Mucosa of descending colon (tissue), 3 donors: ENCODE measurements at regions not wholly inside any gene's neighbourhood (a gene's known extent, or its start where the extent isn't known, plus 50 kb on each side); places are given as distances from the start of the nearest gene placed in this dataset.

ENCODE experiments used
- ATAC-seq: fragments of 200-7000 bp; cut with Tn5 transposase; one replicate; pipeline ENCODE4 v1.9.1; 2020; ENCODE audit warnings: mild to moderate bottlenecking, moderate library complexity
- DNase-seq, 3 donors: peaks; one replicate each; pipeline ENCODE4 v3.0.0-alpha.2; 2020
- H3K36me3 ChIP-seq: fragments of 200-600 bp; one replicate; pipeline ENCODE4 v1.8.0; 2021; ENCODE audit warnings: low read depth, mild to moderate bottlenecking
- H3K4me1 ChIP-seq: fragments of 200-600 bp; one replicate; pipeline ENCODE4 v1.8.0; 2021; ENCODE audit warnings: low read depth, mild to moderate bottlenecking
- H3K4me3 ChIP-seq: fragments of 200-600 bp; one replicate; pipeline ENCODE4 v1.8.0; 2021; ENCODE audit warnings: mild to moderate bottlenecking
- H3K9me3 ChIP-seq: fragments of 200-600 bp; one replicate; pipeline ENCODE4 v1.8.0; 2021; ENCODE audit warnings: mild to moderate bottlenecking
- intact Hi-C, 2 donors: fragments of 100-400 bp; cut with DNase I in 1 of 2; cut with micrococcal nuclease in 1 of 2; formaldehyde crosslinking; loops; one replicate each; pipeline versions ENCODE4 v1.11.0 to v1.11.1; 2022; cut with DNase I, micrococcal nuclease
- TF ChIP-seq, protein P1 (sequence below): fragments of 200-600 bp; IDR thresholded peaks from one replicate; pipeline ENCODE4 v1.8.0; 2022; ENCODE audit warnings: antibody characterized with exemption, mild to moderate bottlenecking
- donor health status: DM: no; HTN: no; CAD: no; lungs with moderate emphysema.
- donor health status: DM: no; HTN: no; CAD: no.
- donor health status: DM: no; HTN: yes; CAD: no.

DNA sequence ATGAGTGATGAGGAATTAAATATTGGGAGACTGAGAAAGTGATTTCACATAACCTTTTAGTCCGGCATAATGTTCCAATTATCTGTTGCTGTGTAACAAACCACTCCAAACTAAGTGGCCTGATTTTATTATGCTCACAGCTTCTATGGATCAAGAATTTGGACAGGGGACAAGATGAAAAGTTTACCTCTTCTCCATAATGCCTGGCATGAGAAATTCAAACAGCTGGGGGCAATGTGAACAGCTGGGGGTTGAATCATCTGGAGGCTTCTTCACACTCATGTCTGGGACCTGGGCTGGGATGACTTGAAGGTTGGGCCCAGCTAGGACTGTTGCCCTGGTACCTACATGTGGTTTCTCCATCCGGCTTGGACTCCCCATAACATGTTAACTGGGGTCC, 99.4 kb upstream of the DRD2 start:
- DNase-seq = no peak

DNA sequence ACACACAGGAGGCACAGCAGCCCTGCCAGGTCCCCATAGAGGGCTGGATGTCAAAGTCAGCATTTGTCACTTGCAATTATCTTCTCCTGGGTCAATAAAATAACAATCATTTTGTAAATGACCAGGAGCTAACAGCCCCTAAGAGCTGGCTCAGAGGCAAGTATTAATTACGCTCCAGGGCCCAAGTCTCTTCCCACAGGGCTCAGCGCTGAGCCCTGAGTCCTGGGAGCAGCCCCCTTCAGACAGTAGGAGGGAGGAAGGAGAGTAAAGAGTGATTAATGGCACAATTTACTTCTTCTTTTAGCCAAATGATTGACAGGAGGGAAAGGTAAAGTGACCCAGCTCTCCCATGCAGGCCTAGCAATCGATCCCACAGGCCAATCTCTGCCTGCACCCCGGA, 99.0 kb upstream of the DRD2 start:
- ATAC-seq (no peak), DNase-seq (no peak)
- no peaks in the 10 kb centered on the region for H3K36me3 ChIP-seq
- no peaks in the 10 kb centered on the region for H3K9me3 ChIP-seq
- TF ChIP-seq, protein P1, sequence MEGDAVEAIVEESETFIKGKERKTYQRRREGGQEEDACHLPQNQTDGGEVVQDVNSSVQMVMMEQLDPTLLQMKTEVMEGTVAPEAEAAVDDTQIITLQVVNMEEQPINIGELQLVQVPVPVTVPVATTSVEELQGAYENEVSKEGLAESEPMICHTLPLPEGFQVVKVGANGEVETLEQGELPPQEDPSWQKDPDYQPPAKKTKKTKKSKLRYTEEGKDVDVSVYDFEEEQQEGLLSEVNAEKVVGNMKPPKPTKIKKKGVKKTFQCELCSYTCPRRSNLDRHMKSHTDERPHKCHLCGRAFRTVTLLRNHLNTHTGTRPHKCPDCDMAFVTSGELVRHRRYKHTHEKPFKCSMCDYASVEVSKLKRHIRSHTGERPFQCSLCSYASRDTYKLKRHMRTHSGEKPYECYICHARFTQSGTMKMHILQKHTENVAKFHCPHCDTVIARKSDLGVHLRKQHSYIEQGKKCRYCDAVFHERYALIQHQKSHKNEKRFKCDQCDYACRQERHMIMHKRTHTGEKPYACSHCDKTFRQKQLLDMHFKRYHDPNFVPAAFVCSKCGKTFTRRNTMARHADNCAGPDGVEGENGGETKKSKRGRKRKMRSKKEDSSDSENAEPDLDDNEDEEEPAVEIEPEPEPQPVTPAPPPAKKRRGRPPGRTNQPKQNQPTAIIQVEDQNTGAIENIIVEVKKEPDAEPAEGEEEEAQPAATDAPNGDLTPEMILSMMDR = no peak
- H3K4me3 ChIP-seq = no peak overlapping the region
- no peaks in the 10 kb centered on the region for H3K4me1 ChIP-seq
- intact Hi-C loops = no loop called here

More for the DNA sequence above, 99.4 kb upstream of the DRD2 start:
- Histone ChIP-seq H3K9me3 (no peaks in the 10 kb centered on the region), H3K4me3 (no peak overlapping the region), H3K4me1 (no peaks in the 10 kb centered on the region), H3K36me3 (no peaks in the 10 kb centered on the region)
- no peak for ATAC-seq
- TF ChIP-seq, protein P1 = no peak
- intact Hi-C loops = no loop called here

DNA sequence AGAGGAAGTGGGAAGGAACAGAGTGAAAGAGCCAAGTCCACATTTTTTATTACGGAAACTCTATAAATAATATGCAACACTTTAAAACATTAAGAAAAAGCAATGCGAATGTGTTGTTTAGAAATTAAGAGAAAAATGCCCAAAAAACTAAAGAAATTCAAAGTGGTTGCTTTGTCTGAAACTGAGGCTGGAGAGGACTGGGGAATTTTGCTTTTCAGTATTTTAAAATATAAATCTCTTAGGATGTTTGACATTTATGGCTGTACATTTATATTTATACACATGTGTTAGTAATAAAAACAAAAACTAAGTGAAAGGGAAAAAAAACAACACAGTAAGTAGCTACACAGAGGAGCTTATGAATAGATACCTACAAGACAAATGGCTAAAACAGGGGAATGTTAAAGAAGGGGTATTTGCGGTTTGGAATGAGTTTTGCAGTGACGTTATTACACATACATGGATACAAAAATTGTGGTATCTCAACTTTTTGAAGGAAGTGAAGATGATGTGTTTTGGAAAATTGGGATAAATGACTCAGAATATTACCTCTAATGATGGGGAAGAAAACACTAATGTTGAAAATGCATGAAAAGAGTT, 97.0 kb upstream of the DRD2 start:
- Histone ChIP-seq H3K36me3 (no peaks in the 10 kb centered on the region), H3K9me3 (no peaks in the 10 kb centered on the region), H3K4me3 (no peak overlapping the region), H3K4me1 (no peaks in the 10 kb centered on the region)
- TF ChIP-seq, protein P1 = no peak
- intact Hi-C loops = no loop called here
- DNase-seq = no peak
- ATAC-seq = no peak

DNA sequence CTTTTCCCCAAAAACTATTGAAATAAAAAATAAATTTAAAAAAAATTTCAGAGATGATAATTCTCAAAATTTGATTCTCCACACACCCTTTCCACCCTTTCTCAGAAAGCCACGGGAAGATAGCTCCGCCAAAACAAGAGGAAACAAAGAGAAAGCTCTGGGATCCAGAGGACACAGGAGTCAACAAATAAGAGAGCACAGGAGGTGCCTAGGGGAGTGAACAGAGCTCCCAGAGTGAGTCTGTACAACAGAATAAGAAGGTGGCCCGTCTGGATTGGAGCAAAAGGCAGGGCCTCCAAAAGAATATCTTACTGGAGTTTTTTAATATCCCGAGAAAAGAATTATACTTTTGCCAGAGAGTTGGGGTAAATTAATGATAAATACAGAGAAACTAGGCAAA, 96.3 kb upstream of the DRD2 start:
- ATAC-seq = no peak
- DNase-seq = no peak
- intact Hi-C loops = no loop called here
- H3K36me3 ChIP-seq = no peaks in the 10 kb centered on the region
- no peaks in the 10 kb centered on the region for H3K4me1 ChIP-seq
- no peak overlapping the region for H3K4me3 ChIP-seq
- no peaks in the 10 kb centered on the region for H3K9me3 ChIP-seq
- TF ChIP-seq, protein P1 = no peak

DNA sequence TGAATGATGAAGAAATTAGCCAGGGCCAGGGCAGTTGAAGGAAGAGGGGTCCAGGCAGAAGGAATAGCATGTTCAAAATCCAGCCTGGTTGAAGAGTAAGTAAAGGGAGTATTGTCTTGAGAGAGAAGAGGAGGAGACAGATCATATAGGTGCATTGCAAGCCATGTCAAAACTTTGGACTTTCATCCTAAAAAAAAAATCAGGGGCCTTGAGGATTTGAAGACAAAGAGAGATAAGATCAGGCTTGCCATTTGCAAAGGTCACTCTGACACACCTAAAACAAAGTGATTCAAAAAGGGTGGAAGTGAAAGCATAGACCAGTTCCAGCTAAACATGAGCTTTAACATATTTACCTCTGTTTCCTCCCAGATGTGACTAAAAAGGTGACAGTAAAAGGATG, 95.7 kb upstream of the DRD2 start:
- no peaks in the 10 kb centered on the region for H3K4me1 ChIP-seq
- DNase-seq = no peak
- intact Hi-C loops = no loop called here
- TF ChIP-seq, protein P1 = no peak
- no peaks in the 10 kb centered on the region for H3K9me3 ChIP-seq
- H3K4me3 ChIP-seq = no peak overlapping the region
- H3K36me3 ChIP-seq = no peaks in the 10 kb centered on the region
- no peak for ATAC-seq

DNA sequence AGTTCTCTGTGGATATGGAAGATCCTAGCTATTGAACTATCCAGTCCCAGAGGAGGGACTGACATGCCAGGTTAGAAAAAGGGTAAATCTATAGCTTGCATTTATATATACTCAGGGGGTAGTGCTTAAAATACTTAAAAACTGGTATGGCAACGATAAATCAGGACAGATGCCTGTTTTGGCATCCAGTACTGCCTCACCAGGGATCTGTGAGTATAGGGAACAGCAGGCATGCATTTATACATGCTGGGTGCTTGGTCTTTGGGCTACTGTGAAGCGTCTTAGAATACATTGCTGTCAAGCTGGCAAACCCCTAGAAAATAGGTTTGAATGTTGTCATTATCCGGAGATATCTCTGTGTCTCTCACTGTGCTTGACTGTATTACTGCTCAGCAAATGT, 94.2 kb upstream of the DRD2 start:
- ATAC-seq (no peak), DNase-seq (no peak)
- TF ChIP-seq, protein P1 = no peak
- intact Hi-C loops = no loop called here
- no peaks in the 10 kb centered on the region for H3K9me3 ChIP-seq
- no peak overlapping the region for H3K4me3 ChIP-seq
- no peaks in the 10 kb centered on the region for H3K36me3 ChIP-seq
- no peaks in the 10 kb centered on the region for H3K4me1 ChIP-seq
